Fibroblast of lung (primary cell): ENCODE measurements at regions not wholly inside any gene's neighbourhood (a gene's known extent, or its start where the extent isn't known, plus 50 kb on each side); places are given as distances from the start of the nearest gene placed in this dataset.

Source experiments
- CTCF ChIP-seq, 2 donors: IDR thresholded peaks in 1 of 2; conservative IDR thresholded peaks in 1 of 2; 1 replicate in 1 of 2; 2 replicates in 1 of 2; pipeline ENCODE4 v1.5.1; 2011 to 2012; ENCODE audit warnings: low read length in 2 of 2, control low read depth in 1 of 2, inconsistent platforms in 1 of 2, low read depth in 1 of 2, mild to moderate bottlenecking in 1 of 2
- EZH2 ChIP-seq: IDR thresholded peaks from 2 replicates; pipeline ENCODE4 v1.5.1; 2012; ENCODE audit warnings: low read length, control low read depth, mild to moderate bottlenecking; ENCODE audit errors: missing control alignments

- TF ChIP-seq CTCF (conservative IDR thresholded peaks at IDR 0.05 in 1 of 2, IDR thresholded peaks at IDR 0.05 in 1 of 2; ENCODE audit: low read depth in 1 of 2, low read length in 2 of 2), result no peak
- no peak for TF ChIP-seq EZH2
Measured at GRCh38 chr3:87120881-87121280, 106.2 kb upstream of the CHMP2B start.
